Omental fat pad (tissue), 3 donors: ENCODE measurements at regions not wholly inside any gene's neighbourhood (a gene's known extent, or its start where the extent isn't known, plus 50 kb on each side); places are given as distances from the start of the nearest gene placed in this dataset.
"Not testable (repeated sequence)": the region's sequence is repeated elsewhere in the genome, so short reads cannot be mapped to it uniquely, and the experiment has no call there.

Experiments used
- ATAC-seq: fragments of 150-250 bp; one replicate; pipeline ENCODE4 v1.9.1; 2016; ENCODE audit warnings: mild to moderate bottlenecking, moderate library complexity; ENCODE audit not compliant: low FRiP score
- DNase-seq: peaks from one replicate; pipeline ENCODE4 v3.0.0-alpha.2; 2019; ENCODE audit warnings: low spot score
- TF ChIP-seq, protein P1 (sequence below), 3 donors: fragments of 450-650 bp; IDR thresholded peaks; one replicate each; pipeline ENCODE4 v1.5.1; 2016 to 2017; ENCODE audit warnings: antibody characterized with exemption in 3 of 3, mild to moderate bottlenecking in 3 of 3, moderate library complexity in 2 of 3

DNA sequence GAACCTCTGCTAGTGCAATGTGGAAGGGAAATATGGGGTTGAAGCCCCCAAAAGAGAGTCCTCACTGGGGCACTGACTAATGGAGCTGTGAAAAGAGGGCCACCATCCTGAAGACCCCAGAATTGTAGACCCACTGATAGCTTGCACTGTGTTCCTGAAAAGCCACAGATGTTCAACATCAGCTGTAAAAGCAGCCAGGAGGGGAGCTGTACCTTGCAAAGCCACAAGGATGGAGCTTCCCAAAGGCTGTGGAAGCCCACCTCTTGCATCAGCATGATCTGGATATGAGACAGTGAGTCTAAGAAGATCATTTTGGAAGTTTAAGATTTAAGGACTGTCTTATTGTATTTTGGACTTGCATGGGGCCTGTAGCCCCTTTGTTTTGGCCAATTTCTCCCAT is 125.8 kb upstream of the TGFBR2 start:
- ATAC-seq (no peak), DNase-seq (no peak)
- TF ChIP-seq, protein P1, sequence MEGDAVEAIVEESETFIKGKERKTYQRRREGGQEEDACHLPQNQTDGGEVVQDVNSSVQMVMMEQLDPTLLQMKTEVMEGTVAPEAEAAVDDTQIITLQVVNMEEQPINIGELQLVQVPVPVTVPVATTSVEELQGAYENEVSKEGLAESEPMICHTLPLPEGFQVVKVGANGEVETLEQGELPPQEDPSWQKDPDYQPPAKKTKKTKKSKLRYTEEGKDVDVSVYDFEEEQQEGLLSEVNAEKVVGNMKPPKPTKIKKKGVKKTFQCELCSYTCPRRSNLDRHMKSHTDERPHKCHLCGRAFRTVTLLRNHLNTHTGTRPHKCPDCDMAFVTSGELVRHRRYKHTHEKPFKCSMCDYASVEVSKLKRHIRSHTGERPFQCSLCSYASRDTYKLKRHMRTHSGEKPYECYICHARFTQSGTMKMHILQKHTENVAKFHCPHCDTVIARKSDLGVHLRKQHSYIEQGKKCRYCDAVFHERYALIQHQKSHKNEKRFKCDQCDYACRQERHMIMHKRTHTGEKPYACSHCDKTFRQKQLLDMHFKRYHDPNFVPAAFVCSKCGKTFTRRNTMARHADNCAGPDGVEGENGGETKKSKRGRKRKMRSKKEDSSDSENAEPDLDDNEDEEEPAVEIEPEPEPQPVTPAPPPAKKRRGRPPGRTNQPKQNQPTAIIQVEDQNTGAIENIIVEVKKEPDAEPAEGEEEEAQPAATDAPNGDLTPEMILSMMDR (IDR thresholded peaks at IDR 0.05): no peak

DNA sequence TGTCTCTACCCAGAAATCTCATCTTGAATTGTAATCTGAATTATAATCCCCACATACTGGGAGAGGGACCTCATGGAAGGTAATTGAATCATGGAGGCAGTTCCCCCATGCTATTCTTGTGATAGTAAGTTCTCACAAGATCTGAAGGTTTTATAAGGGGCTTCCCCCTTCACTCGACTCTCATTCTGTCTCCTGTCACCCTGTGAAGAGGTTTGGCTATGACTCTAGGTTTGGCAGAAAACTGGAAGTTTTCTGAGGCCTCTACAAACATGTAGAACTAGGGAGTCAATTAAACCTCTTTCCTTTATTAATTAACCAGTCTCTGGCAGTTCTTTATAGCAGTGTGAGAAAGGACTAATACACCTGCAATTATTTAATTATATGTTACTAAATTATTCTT is 125.2 kb upstream of the TGFBR2 start:
- no peak for ATAC-seq

DNA sequence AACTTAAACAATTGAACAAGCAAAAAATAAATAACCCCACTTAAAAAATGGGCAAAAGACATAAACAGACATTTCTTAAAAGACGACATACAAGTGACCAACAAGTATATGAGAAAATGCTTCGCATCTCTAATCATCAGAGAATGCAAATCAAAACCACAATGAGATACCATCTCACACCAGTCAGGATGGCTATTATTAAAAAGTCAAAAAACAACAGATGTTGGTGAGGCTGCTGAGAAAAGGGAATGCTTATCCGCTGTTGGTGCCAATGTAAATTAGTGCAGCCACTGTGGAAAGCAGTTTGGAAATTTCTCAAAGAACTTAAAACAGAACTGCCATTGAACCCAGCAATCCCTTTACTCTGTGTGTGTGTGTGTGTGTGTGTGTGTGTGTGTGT is 122.2 kb upstream of the TGFBR2 start:
- not testable (repeated sequence) for DNase-seq, ATAC-seq

More for the DNA sequence above, 125.2 kb upstream of the TGFBR2 start:
- no peak for DNase-seq
- TF ChIP-seq, protein P1 (IDR thresholded peaks at IDR 0.05): no peak

DNA sequence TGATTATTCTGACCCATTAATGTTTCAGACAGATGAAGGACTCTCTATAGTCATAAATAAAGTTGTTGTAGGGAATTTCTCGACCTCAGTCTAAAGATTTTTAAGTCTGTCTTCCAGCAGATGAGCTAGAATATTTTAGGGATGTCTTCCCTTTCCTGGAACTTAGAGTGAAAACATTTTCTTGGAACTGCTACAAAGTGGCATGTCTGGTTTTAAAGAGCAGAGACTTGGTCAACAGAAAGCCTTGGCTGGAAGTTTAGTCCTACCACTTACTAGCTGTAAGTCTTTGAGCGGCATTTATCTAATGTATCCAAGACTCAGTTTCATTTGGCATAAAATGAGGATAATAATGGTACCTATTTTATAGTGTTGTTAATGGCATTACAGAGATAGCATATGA is 120.0 kb upstream of the TGFBR2 start:
- TF ChIP-seq, protein P1 (IDR thresholded peaks at IDR 0.05): no peak
- ATAC-seq: peak; percentile 19
- DNase-seq: no peak

DNA sequence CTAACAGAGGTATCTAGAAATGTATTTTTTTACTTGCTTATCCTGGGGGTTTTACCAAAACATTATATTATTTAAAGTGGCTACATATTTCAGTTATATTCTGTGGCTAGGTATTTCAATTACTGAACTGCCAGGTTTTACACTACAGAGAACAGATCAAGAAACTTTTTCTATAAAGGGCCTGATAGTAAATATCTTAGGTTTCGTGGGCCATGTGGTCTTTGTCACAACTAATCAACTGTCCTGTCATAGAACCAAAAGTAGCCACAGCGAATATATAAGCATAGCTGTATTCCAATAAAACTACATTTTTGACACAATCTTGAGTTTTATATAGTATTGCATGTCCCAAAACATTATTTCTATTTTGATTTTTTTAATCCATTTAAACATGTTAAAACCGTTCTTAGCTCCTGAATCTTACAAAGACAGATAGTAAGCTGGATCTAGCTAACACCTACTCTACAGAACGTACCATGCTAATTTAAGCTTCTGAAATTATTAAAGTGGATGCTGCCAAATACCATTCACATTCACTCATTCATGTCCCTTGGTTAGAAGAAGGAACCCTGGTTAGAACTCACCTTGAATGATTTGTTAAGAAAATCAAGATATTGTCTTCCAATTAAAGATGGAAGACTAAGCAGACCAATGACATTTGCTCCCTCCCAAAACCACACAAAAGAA is 118.2 kb upstream of the TGFBR2 start:
- no peak for ATAC-seq

DNA sequence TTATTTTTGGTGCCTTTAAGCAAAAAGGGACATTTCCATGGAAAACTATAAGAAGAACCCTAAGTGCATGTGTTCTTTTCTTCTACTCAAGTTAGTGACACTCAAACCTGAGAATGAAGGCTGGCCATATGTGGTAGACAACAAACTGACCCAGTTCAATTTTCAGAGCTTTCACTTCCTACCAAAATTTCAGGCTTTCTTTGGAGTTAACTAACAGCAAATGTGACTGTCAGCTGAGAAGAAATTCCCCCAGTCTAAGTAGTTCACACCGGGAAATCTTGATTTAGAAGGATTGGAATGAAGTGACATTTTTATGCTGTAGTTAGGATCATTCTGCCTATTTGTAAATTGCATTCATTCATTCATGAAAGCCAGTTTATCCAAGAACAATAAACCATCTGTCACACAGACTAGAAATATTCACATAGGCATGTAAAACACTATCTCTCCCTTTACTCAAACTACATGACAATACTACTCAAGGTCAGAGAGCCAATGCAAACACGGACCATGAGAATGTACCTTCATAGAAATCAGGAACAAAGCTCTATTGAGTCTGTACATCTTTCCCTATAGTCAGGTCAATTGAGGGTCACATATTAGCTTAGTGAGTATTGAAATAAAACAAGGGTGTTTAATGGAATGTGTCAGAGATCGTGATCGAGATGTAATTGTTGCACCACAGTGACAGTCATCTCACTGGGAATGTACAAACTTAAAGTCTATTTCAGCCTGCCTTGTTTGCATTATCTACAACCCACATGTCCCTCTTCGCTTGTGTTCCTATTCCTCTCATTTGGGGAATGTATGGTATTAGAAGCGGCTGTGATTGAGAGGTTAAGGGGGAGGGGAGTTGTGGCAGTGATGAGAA is 113.8 kb upstream of the TGFBR2 start:
- TF ChIP-seq, protein P1 (IDR thresholded peaks at IDR 0.05): no peak
- ATAC-seq: no peak

More for the DNA sequence above, 118.2 kb upstream of the TGFBR2 start:
- TF ChIP-seq, protein P1 (IDR thresholded peaks at IDR 0.05): no peak
- DNase-seq: no peak

DNA sequence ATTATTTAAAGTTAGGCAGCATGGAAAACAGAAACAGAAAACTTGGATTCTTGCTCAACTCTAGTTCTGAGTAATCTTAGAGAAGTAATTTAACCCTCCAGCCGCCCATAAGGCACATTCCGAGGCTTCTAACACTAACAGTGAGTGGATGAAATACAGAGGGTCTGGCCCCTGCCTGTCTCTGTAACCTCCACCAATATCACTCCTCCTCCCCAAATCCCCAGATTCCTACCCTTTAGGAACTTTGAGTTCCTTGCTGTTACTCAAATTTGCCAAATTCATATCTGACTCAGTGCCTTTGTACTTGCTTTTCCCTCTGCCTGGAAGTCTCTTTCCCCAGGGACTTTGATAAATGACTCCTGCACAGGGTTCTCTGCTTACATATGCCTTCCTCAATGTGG is 112.5 kb upstream of the TGFBR2 start:
- peak; percentile 93 for ATAC-seq
- DNase-seq: no peak
- TF ChIP-seq, protein P1 (IDR thresholded peaks at IDR 0.05): no peak

More for the DNA sequence above, 113.8 kb upstream of the TGFBR2 start:
- DNase-seq: no peak
